ENCODE measurements at regions not wholly inside any gene's neighbourhood (a gene's known extent, or its start where the extent isn't known, plus 50 kb on each side); places are given as distances from the start of the nearest gene placed in this dataset.

DNA sequence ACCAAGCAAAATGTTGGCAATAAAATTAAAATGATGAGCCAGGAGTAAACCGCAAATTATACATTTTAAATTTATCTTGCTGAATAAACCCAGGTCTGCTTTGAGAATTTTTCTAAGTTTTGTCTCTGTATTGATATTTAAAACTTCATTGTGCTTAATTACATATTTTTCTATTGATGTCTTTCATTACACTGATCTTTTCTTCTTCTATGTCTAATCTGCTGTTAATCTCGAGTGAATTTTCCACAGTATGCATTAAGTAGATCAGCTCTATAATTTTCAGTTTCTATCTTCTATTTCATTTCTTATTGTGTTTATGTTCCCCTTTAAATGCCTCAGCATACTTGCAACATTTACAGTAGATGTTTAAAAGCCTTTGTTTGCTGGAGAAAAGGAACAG is 918.7 kb downstream of the FAT4 start:
- Histone ChIP-seq H3K27me3 (ENCODE audit: control insufficient read depth, low read length) (no peaks in the 10 kb centered on the region), H4K20me1 (ENCODE audit: control insufficient read depth, insufficient read depth, low read depth, low read length) (no peaks in the 10 kb centered on the region), H3K36me3 (ENCODE audit: control insufficient read depth, low read length) (no peaks in the 10 kb centered on the region), H3K4me3 (ENCODE audit: low read length) (no peak overlapping the region), H3K9me2 (replicated peaks; ENCODE audit: control insufficient read depth, low read length) (no peaks in the 10 kb centered on the region), H3K4me1 (ENCODE audit: control insufficient read depth, low read length) (no peaks in the 10 kb centered on the region), H3K9me3 (ENCODE audit: control insufficient read depth, insufficient read depth, low read length) (no peaks in the 10 kb centered on the region), H3F3A (ENCODE audit: control insufficient read depth, insufficient read depth) (no peaks in the 10 kb centered on the region), H3K4me2 (ENCODE audit: low read length) (no peak overlapping the region), H3K79me2 (ENCODE audit: control insufficient read depth, low read length) (no peaks in the 10 kb centered on the region), H3K27ac (ENCODE audit: low read depth, low read length) (no peak overlapping the region)
- no peak for TF ChIP-seq EZH2phosphoT487 (IDR thresholded peaks at IDR 0.05; ENCODE audit: borderline replicate concordance, low read length)
- TF ChIP-seq, protein P1, sequence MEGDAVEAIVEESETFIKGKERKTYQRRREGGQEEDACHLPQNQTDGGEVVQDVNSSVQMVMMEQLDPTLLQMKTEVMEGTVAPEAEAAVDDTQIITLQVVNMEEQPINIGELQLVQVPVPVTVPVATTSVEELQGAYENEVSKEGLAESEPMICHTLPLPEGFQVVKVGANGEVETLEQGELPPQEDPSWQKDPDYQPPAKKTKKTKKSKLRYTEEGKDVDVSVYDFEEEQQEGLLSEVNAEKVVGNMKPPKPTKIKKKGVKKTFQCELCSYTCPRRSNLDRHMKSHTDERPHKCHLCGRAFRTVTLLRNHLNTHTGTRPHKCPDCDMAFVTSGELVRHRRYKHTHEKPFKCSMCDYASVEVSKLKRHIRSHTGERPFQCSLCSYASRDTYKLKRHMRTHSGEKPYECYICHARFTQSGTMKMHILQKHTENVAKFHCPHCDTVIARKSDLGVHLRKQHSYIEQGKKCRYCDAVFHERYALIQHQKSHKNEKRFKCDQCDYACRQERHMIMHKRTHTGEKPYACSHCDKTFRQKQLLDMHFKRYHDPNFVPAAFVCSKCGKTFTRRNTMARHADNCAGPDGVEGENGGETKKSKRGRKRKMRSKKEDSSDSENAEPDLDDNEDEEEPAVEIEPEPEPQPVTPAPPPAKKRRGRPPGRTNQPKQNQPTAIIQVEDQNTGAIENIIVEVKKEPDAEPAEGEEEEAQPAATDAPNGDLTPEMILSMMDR (IDR thresholded peaks at IDR 0.05; ENCODE audit: low read depth, low read length, poor library complexity, severe bottlenecking), result no peak

DNA sequence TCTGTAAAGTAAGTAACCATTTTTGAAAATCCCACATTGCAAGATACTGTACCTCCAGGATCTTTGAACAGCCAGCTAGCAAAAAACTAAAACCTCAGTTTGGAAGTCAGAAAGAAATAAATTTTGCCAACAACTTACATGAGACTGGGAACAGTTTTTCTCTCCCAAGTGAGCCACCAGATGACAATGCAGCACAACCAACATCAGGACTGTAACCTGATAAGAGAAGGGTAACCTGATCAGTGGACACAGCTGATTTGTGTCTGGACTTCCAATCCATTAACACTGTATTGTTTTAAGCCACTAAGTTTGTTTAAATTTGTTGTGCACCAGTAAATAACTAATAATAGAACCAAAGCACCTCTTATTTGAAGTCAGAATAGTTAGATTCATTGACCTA is 923.3 kb downstream of the FAT4 start:
- Histone ChIP-seq H4K20me1 (ENCODE audit: control insufficient read depth, insufficient read depth, low read depth, low read length) (no peaks in the 10 kb centered on the region), H3K4me3 (ENCODE audit: low read length) (no peak overlapping the region), H3K4me2 (ENCODE audit: low read length) (no peak overlapping the region), H3K9me2 (replicated peaks; ENCODE audit: control insufficient read depth, low read length) (no peaks in the 10 kb centered on the region), H3K36me3 (ENCODE audit: control insufficient read depth, low read length) (no peaks in the 10 kb centered on the region), H3K27ac (ENCODE audit: low read depth, low read length) (no peak overlapping the region), H3K79me2 (ENCODE audit: control insufficient read depth, low read length) (no peaks in the 10 kb centered on the region), H3K27me3 (ENCODE audit: control insufficient read depth, low read length) (no peaks in the 10 kb centered on the region), H3F3A (ENCODE audit: control insufficient read depth, insufficient read depth) (no peaks in the 10 kb centered on the region), H3K4me1 (ENCODE audit: control insufficient read depth, low read length) (no peaks in the 10 kb centered on the region), H3K9me3 (ENCODE audit: control insufficient read depth, insufficient read depth, low read length) (no peaks in the 10 kb centered on the region)
- TF ChIP-seq EZH2phosphoT487 (IDR thresholded peaks at IDR 0.05; ENCODE audit: borderline replicate concordance, low read length), result no peak
- TF ChIP-seq, protein P1 (IDR thresholded peaks at IDR 0.05; ENCODE audit: low read depth, low read length, poor library complexity, severe bottlenecking), result no peak

DNA sequence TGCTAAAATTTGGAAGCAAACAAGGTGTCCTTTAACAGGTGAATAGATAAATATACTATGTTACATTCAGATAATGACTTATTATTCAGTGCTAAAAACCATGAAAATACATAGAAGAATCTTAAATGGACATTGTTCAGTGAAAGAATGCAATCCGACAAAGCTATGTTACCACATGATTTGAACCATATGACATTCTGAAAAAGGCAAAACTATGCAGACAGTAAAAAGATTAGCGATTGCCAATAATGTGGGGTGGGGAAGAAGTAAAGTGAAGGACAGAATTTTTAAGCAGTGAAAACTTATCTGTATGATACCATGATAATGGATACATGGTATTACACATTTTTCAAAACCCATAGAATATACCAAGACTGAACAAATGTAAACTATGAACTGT is 926.9 kb downstream of the FAT4 start:
- no peaks in the 10 kb centered on the region for H3K4me1 ChIP-seq (ENCODE audit: control insufficient read depth, low read length)
- no peaks in the 10 kb centered on the region for H3K27me3 ChIP-seq (ENCODE audit: control insufficient read depth, low read length)
- H3K36me3 ChIP-seq (ENCODE audit: control insufficient read depth, low read length), result no peaks in the 10 kb centered on the region
- H3K79me2 ChIP-seq (ENCODE audit: control insufficient read depth, low read length), result no peaks in the 10 kb centered on the region
- no peak overlapping the region for H3K27ac ChIP-seq (ENCODE audit: low read depth, low read length)
- no peaks in the 10 kb centered on the region for H3F3A ChIP-seq (ENCODE audit: control insufficient read depth, insufficient read depth)
- no peaks in the 10 kb centered on the region for H4K20me1 ChIP-seq (ENCODE audit: control insufficient read depth, insufficient read depth, low read depth, low read length)
- H3K9me2 ChIP-seq (replicated peaks; ENCODE audit: control insufficient read depth, low read length), result no peaks in the 10 kb centered on the region
- TF ChIP-seq EZH2phosphoT487 (IDR thresholded peaks at IDR 0.05; ENCODE audit: borderline replicate concordance, low read length), result no peak
- TF ChIP-seq, protein P1 (IDR thresholded peaks at IDR 0.05; ENCODE audit: low read depth, low read length, poor library complexity, severe bottlenecking), result no peak
- no peaks in the 10 kb centered on the region for H3K9me3 ChIP-seq (ENCODE audit: control insufficient read depth, insufficient read depth, low read length)
- no peak overlapping the region for H3K4me3 ChIP-seq (ENCODE audit: low read length)
- no peak overlapping the region for H3K4me2 ChIP-seq (ENCODE audit: low read length)
